GM12892 (cell line): ENCODE measurements at regions not wholly inside any gene's neighbourhood (a gene's known extent, or its start where the extent isn't known, plus 50 kb on each side); places are given as distances from the start of the nearest gene placed in this dataset.

ENCODE experiments used
- POLR2A ChIP-seq: IDR thresholded peaks from 2 replicates; pipeline ENCODE4 v1.6.1; 2011; ENCODE audit warnings: low read depth, low read length, control low read depth
- POLR2AphosphoS5 ChIP-seq: IDR thresholded peaks from 2 replicates; pipeline ENCODE4 v1.6.1; 2011; ENCODE audit warnings: low read depth, low read length, control low read depth

DNA sequence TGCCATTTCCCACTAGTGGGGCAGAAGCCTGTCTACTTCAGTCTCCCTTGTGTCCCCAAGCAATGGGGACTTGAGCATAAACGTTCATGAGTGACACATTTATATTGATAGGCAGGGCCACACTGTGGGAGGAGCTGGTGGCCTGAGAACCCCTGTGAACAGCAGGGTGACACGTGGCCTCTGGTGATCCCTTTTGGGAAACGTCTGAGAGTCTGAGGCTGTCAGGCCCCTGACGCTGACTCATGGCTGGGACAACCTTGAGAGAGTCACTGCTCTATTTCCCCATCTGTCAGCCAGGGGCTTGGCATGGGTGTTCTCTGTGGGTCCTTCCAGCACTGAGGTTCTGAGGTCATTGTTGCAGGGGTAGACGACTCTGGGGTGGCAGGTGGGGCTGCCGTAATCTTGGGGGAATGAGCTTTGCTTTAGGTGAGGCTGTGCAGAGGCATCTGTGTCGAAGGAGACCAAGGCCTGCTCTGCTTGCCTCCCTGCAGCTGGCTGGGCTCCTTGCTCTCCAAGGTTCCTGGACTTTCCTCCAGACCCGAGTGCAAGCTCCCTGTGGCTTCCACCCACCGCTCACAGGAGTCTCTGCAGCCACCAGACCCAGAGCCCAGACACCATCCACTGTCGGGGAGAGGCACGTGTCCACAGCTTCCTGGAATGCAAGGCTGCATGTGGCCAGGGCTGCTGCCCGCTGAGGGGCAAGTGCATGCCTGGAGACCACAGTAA is 54.7 kb downstream of the SMIM38 start:
- TF ChIP-seq POLR2AphosphoS5 (no peak), POLR2A (no peak)
